GM21526 (cell line): ENCODE measurements at regions not wholly inside any gene's neighbourhood (a gene's known extent, or its start where the extent isn't known, plus 50 kb on each side); places are given as distances from the start of the nearest gene placed in this dataset.
"Not testable (repeated sequence)": the region's sequence is repeated elsewhere in the genome, so short reads cannot be mapped to it uniquely, and the experiment has no call there.

Experiments used
- ATAC-seq: cut with Tn5 transposase; IDR thresholded peaks from one replicate; pipeline ENCODE4 v1.9.1; 2021; ENCODE audit warnings: moderate library complexity; ENCODE audit not compliant: unreplicated experiment, low FRiP score

DNA sequence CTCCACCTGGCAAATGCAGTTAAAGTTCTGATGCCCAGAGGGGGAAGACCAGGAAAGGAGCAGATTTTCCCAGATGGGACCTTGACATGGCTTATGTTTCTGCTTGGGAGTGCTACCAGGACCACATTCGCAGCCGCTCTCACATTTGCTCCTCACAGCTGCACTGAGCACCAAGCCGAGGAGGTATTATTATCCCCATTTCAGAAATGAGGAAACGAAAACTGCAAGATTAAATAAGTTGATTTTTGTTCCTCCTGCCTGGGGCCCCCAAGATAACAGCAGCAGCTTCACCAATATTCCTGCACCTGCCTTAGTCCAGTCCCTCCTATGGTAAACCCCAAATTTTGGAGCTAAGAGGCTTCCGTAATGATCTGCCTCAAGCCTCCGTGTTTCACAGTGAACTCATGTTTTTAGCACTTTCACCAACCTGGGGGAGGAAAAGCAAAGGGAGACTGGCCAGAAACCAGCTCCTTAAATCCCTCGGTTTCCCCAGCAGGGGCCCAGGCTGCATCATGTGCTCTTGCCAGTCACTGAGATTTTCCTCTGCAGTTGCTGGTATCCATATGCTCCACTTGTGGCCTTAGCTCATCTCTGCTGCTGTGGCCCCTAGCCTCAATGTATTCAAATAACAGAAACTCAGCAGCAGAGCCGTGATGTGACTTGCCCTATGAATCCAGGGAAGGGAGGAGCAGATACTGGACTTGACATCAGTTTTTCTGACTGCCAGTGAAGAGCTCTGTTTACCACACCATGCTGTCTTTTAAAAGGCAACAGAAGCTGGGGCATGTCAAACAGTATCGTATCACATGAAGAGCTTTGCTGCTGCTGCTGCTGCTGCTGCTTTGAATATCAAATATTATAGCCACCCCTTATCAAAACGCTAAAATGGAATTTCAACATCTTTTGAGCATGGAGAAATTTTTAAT is 95.5 kb upstream of the KLHL13 start:
- peak; percentile 64 for ATAC-seq

DNA sequence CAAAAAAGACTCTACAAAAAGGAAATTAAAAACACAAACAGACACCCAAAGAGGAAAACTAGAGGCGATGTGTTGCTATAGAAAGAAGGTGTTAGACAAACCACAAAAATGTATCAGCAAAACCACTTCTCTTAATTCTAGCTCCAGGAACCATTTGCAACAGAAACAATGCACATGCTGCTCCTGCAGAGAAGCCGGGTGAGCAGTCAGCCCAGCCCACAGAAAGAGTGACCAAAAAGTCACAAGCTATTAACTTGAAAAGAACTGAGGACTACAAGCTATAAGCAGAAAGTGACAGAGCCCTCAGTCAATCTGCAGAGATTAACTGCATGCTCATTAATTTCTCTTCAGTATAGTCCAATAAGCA is 96.2 kb upstream of the KLHL13 start:
- peak; percentile 76 for ATAC-seq

DNA sequence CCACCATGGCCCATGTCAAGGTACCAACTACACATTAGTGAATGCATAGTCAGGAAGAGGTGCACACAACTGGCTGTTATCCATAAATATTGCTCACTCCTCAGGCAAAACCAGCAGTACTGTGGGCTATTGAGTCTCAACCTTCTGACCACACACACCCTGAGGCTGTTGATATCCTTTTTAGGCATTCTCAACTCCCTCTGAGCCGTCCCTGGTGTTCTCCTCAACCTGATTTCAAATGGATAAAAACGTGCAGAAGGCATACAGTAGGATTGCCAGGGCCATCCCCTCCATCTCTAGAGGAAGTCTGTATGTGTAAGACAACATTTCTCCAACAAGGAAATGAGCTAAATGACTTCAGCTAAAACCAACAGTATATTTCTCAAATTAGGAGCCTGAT is 98.7 kb upstream of the KLHL13 start:
- no peak for ATAC-seq

DNA sequence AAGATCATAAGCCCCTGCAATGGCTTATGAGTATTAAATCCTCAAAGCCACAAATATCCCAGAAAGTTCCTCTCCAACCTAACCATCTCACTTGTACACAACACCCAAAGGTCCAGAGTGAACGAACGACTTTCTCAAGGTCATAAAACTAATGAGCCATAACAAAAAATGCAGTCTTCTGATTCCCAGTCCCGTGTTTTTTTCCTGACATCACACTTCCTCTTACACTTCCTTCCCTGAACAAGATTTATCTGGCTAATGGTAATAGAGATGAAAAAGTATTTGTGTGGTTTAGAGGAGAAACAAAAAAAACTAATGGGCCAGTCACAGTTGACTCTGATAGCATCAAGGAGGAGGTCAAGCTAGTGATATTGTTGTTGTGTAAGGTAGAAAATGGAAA is 99.5 kb upstream of the KLHL13 start:
- ATAC-seq = no peak

DNA sequence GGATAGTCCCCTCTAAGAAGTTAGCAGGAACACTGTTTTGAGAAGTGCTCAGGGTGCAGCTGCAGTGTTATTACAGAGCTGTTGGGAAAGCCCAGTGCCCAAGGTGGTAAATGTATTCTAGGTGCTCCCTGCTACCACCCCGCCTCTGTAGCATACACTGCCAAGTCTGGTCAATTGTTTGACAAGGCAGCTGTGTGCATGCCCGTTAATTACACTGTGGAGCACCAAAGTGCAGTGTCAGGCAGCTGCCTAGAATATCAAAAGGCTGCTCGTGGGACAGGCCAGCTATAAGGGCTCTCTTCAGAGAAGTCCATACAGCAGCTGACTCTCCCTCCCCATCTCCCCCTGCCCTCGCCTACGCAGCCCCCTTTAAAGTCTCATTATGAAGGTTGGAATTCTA is 99.9 kb upstream of the KLHL13 start:
- ATAC-seq = no peak

DNA sequence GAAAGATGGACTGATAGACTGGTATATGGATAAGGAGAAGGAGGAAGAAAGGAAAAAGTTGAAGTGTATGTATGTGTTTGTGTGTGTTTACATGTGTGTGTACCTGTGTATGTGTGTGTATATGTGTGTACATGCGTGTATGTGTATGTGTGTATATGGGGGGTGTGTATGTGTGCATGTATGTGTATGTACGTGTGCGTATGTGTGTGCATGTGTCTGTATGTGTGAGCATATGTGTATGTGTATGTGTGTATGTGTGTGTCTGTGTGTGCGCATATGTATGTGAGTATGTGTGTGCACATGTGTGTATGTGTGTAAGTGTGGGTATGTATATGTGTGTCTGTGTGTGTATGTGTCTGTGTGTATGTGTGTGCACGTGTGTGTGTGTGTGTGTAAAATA is 101.5 kb upstream of the KLHL13 start:
- ATAC-seq = no peak

DNA sequence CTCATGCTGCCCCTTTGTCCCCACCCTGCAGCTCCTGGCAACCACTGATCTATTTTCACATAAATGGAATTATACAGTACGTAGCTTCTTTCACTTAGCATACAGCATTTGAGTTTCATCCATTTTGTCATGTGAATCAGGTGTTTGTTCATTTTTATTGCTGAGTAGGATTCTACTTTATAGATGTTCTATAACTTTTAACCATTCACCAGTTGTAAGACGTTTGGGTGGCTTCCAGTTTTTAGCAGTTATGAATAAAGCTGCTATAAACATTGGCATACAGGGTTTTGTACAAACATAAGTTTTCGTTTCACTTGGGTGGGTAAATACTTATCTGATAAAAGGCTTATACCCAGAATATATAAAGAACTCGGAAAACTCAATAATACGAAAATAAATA is 102.3 kb upstream of the KLHL13 start:
- ATAC-seq = no peak

DNA sequence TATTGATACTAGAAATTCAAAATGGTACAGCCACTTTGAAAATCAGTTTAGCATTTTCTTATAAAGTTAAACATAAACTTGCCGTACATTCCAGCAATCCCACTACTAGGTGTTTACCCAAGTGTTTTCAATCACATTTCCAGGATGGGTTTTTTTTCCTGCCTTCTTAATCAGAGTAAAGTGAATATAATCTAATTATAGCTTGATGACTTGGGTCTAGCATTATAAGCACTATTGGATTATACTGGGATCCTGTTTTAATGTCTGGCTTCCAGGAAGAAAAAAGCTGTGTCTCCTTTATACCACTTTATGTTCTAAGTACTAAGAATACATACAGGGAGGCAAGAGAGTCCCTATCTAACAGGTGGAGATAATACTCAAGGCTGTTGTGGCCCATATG is 103.3 kb upstream of the KLHL13 start:
- ATAC-seq = no peak

GRCh38 chrX:118220509-118220908 is 103.9 kb upstream of the KLHL13 start:
- no peak for ATAC-seq

GRCh38 chrX:118221270-118221669 is 104.7 kb upstream of the KLHL13 start:
- no peak for ATAC-seq

GRCh38 chrX:118221733-118222132 is 105.1 kb upstream of the KLHL13 start:
- ATAC-seq = no peak

DNA sequence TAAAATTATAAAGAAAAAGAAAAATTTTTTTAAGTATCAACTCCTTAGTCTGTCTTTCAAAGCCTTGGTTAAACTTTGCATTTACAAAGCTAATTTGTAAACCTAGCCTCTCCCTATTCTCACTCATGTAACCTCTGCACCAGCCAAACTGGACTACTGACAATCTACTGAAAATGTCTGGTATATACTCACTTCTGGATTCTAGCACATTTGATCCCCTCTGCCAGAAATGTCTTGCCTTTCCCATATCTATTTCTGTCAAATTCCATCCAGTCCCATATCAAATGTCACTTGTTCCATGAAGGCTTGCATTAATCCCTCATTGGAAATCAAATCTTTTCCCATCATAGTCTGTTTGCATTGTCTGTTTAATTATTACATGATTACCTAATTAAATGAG is 105.8 kb upstream of the KLHL13 start:
- ATAC-seq = no peak

GRCh38 chrX:118225711-118226428 is 109.3 kb upstream of the KLHL13 start:
- peak; percentile 78 for ATAC-seq

GRCh38 chrX:118228041-118228440 is 111.4 kb upstream of the KLHL13 start:
- ATAC-seq = no peak

DNA sequence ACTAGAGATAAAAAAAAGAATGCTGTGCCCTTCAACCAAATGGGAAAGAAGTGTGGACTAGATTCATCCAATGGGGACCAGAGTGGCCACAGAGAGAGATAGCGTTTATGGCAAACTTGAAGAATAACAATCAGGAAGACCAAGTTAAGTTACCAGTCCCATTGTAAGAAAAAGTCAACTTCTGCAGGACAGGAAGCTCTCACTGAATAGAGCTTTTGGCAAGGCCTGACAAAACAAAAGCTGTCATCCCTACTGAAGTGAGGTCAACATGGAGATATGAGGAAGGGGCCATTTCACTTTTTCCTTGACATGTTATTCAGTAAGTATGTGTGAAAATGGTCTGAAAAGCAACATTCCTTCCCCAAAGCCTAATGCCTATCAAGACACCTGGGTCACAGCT is 111.8 kb upstream of the KLHL13 start:
- no peak for ATAC-seq

DNA sequence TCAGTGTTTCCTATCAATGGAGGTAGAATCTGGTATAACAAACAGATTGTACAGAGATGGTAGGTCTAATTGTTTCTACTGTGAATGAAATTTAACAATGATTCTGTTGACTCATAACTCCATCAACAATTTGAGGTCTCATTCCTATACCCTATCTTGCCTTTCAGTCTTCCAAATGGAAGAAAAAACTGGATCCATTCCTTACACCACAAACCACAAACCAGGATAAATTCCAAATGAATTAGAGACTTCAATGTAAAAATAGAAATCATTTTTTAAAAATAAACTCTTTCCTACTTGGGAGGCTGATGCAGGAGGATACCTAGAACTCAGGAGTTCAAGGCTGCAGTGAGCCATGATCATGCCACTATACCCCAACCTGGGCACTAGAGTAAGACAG is 114.4 kb upstream of the WDR44 start:
- ATAC-seq = no peak

- ATAC-seq = no peak
These were observed 106.6 kb upstream of the WDR44 start for GRCh38 chrX:118239178-118239870.

DNA sequence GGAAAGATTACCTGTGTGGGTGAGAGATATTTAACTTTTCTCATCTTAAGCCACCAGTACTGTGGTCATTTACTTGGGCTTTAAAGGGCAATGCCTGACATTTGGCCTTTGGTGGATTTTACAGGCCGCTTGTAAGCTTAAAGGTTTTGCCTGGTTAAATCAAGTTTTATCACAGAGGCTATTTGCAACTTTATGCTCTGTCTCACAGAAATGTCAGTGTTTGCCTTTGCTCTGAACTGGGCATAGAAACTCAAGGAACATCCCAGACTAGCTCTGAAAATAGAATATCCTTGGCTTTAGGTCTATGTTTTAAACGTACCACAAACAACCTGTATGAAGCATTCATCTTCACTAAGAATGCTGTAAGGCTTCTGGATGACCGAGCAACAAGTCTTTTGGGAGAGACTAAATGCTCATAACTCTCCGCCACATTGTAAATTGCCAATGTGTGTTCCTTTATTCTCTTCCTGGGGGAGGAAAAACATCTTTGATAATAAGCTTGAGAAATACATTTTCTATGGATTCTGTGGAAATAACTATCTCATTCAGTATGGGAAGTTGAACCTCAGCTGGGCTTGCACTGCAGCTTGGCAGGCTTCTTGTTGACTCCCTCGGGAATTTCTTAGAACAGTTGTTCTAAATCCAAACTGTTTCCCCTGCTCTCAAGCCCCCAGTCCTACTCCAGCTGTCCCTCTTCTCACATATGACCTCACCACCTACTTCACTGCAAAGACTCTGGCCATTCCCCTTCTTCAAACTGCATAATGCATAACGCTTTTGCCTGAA is 105.8 kb upstream of the WDR44 start:
- ATAC-seq = no peak

- ATAC-seq = not testable (repeated sequence)
These were observed 98.9 kb upstream of the WDR44 start for GRCh38 chrX:118246961-118247360.

DNA sequence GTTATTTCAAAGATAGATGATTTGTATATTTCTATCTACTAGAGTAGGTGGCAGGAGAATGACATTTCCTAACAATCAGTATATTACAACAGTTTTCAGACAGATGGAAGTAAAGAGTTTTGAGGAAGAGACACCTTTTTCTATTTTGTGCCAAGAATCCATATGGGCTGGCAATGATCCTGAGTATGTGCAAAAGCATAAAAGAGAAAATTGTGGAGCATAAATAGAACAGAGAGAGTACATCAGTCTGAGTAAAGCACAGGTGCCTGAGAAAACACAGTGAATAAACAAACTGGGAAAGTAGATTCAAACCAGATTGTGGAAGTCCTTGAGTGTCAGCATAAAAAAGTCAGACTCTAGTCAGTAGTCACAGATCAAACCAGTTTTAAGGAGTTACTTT is 96.8 kb upstream of the WDR44 start:
- no peak for ATAC-seq

- no peak for ATAC-seq
These were observed 95.5 kb upstream of the WDR44 start for GRCh38 chrX:118250445-118250844.
